Activated T-cell treated with anti-CD3 and anti-CD28 coated beads for 48 hours (primary cell): ENCODE measurements at regions not wholly inside any gene's neighbourhood (a gene's known extent, or its start where the extent isn't known, plus 50 kb on each side); places are given as distances from the start of the nearest gene placed in this dataset.
"Not testable (repeated sequence)": the region's sequence is repeated elsewhere in the genome, so short reads cannot be mapped to it uniquely, and the experiment has no call there.

Source experiments
- DNase-seq: peaks from one replicate; pipeline ENCODE4 v3.0.0-alpha.2; 2020; ENCODE audit warnings: low read depth

DNA sequence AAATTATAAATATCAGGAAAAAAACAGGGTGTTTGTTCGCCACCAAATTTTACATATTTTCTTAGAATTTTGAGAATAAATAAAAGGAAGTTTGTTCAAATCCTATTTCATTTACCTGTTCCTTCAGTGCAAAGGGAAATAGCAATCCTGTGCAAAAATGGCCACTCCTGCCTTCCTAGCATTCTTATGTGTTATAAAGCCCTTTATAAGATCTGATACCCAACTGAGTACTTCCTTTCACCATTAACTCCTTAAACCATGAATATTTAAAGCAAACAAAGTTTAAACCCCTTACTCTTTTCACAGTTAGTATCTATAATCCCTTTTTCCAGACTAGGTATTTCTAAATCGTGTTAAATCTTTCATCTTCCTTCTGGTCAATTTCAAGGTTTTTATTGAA is 427.8 kb downstream of the NR4A2 start:
- no peak for DNase-seq

DNA sequence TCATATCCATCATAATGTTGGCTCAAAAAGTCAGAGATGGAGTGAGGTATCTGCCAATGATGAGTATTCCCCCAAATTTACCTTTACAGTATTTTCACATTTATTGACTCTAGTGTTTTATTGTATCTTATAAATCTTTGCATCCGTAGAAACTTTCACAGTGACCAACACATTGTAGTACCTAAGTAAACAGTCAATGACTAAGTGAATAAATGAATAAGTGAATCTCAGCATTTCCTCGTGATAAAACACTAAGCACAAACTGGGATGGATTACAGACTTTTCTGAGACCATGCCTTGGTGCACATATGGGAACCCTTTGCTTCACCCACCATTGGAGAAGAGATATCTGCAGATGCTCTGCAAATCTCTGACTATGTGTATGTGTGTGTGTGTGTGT is 429.9 kb downstream of the NR4A2 start:
- DNase-seq, result no peak

DNA sequence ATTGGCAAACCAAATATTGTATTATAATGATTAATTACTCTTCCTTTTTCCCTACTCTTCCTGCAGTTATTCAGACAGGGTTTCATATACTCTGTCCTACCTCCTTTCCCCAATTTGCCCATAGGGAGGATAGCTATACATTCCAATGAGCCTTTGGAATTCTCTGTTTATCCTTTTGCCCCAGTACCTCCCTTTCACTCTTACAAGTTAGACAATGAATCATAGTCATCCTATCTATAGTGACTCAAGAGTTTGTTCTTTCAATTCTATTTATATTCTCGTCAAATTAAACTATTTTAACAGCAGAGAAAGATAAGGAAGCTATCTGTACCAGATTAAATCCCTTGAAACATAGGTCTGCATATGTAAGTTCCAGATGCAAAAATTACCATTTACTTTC is 437.5 kb downstream of the NR4A2 start:
- DNase-seq, result no peak

DNA sequence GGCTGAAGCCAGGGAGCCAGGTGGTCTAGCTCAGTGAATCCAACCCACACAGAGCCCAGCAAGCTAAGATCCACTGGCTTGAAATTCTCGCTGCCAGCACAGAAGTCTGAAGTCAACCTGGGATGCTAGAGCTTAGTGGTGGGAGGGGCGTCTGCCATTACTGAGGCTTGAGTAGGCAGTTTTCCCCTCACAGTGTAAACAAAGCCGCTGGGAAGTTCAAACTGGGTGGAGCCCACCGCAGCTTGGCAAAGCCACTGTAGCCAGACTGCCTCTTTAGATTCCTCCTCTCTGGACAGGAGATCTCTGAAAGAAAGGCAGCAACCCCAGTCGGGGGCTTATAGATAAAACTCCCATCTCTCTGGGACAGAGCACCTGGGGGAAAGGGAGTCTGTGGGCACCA is 452.1 kb downstream of the NR4A2 start:
- not testable (repeated sequence) for DNase-seq

DNA sequence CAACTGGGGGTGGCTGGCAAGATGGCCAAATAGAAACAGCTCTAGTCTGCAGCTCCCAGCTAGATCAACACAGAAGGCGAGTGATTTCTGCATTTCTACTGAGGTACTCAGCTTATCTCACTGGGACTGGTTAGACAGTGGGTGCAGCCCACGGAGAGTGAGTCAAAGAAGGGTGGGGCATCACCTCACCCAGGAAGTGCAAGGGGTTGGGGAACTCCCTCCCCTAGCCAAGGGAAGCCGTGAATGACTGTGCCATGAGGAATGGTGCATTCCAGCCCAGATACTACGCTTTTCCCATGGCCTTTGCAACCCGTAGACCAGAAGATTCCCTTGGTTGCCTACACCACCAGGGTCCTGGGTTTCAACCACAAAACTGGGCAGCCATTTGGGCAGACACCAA is 452.6 kb downstream of the NR4A2 start:
- not testable (repeated sequence) for DNase-seq

DNA sequence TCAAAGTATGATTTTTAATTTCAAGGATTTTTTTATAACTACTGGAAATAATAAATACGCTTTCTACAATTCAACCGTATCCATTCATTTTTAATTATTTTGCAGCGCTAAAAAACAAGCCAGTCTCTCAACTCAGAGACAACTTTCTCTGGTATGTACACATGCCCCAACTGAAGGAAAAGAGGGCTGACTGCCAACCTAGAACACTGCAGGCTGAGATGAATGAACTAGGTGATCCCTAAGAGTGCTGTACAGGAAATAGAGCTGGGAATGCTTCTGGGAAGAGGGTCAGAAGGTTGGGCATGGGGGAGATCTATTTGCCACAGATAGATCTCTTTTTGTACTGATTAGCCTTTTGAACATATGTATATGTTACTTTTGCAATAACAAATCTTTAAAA is 460.1 kb downstream of the NR4A2 start:
- DNase-seq, result no peak

DNA sequence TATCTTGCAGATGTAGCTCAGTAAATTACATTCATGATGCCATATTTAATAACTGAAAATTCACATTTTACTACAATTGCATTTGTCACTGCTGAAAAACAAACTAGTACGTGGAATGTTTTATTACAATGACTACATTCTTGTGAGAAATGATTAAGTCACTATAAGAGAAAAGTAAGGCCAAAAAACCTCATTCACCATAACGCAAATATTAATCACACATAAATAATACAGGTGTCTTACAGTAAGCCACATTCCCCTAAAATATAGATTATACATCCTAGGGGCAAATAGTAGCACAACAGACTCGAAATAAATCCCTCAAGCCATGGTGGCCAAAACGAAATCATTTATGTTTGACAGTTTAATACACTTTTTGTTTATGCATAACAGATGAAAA is 460.6 kb downstream of the NR4A2 start:
- DNase-seq, result no peak

DNA sequence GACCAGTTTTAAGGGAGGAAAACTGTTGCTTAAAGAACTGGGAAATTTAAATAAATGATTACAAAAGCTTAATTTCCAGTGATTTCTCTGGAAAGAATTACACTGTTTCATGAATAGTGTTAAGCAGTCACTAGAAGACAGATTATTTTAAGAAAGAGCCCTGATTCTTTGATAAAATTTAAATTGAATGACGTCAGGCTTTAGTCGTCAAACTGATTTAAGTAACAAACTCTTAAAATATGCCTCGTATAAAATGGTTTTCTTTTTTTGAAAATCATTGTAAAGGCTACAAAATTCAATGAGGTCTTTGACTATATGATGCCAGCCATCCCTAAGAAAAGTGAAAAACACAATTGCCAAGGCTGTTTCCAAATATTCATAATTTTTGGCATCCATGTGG is 465.0 kb downstream of the NR4A2 start:
- no peak for DNase-seq

DNA sequence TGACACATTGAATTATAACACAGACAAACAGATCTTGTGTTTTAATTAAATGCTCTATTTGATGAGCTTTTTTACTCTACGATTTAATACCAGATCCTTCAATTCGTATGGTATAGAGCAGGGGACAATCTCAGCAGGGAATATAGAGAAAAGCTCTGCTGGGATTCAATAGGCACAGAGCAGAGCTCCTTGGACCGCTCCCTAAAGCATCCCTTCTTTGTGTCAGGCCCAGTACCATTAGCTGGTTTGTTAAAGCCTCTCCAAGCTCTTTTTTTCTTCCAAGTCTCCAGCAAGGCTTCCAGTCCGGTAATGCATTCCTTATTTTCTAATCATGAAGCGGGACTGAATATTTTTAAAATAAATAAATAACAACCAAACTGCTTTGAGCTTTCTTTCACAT is 466.0 kb downstream of the NR4A2 start:
- DNase-seq, result no peak

DNA sequence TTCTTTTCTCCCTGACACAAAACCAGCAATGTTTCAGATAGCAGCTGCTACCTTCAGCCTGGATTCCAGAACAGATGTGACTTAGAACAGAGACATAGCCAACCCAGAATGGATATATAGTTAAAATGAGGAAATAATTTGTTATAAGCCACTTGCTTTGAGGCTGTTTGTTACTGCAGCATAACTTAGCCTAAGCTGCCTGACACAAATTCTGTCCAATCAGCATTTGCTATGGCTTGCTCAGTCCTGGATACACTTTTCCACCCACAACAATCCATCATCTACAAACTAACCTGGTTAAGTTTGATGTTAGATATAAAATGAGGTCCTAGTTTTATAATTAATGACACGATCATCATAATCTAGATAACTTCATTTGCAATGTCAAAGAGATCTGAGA is 480.4 kb downstream of the NR4A2 start:
- no peak for DNase-seq

DNA sequence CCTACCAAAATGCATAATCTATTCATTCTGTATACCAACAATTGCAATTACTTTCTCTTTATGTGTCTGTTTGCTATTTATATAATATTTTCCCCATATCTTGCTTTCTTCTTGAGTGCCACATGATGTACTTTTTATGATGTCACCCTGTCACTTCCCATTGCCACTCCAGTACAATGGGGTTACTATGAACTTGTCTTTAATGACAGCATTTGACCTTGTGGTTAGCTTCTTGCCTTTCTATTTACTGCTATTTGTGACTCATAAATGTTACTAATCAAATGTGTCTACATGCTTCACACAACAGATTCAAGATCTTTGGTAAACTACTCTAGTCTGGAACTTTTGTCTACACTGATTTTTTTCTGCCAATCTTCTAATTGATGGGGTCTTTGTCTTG is 486.3 kb downstream of the NR4A2 start:
- DNase-seq, result no peak

DNA sequence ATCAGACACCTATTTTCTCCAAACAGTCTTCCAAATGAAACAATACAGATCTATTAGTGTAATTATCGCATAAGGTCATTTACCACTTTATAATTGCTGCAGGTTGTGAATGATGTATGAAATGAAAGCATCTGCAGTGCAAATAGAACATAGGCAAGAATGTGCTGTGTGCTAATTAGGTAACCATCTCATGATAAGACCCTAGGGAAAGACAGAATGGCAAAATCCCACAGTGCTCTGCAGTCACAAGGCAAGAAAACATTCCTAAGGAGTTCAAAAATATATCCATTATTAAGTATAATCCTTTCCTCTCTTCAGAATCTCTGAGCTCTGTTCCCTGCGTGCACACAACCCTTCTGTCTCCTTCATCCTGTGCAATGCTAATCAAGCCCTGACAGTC is 488.1 kb downstream of the NR4A2 start:
- DNase-seq, result no peak

DNA sequence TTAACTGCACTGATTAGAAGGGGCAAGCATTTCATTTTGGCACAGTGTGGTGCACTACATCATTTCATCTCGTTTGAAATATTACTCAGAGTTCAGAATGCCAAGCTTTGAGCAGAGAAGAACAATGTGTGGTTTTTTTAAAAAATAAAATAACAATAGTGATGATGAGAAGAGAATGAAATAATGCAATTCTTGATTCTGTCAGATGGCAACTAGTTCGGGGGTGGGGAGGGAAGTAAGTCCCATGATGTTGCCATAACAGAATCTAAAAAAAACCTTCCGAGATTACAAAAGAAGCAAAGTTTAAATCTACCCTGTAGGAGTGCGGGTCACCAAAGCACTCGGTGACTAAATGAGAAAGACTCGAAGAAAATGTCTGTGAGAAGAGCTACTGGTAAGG is 490.4 kb downstream of the NR4A2 start:
- DNase-seq, result no peak

DNA sequence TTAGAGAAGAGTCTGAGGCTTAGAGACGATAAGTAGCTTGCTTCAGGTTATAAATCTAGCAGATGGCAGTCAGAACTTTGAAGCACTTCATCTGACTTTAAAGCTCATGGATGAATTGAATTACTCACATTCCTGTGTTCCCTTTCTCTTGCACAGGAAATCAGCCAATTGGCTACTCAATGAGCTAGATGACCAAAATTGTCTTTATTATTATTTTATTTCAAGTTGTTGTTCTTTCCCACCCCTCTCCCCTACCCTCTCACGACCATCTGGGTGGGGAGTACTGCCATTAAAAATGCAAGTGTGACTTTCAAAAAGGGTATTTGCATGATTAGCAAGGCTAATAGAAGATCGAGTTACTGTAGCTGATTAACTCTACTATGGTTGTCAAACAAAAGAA is 491.1 kb downstream of the NR4A2 start:
- no peak for DNase-seq

DNA sequence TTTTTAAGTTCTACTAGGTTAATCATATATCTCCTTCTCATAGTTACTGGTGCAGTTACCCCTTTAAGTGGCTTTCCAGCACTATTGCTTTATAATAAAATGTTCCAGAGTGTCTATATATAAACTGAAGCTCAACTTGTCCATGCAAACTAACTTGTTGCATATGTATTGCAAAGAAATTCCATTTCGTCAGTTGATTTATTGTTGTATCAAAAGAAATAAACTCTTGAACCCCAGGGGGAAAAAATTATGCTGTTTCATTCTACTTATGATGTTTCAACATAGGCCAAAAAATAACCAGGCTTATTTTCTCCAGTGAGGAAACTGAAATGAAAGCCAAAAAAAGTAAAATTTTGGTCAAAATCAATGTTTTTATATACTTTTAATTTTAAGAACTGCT is 491.9 kb downstream of the NR4A2 start:
- no peak for DNase-seq

DNA sequence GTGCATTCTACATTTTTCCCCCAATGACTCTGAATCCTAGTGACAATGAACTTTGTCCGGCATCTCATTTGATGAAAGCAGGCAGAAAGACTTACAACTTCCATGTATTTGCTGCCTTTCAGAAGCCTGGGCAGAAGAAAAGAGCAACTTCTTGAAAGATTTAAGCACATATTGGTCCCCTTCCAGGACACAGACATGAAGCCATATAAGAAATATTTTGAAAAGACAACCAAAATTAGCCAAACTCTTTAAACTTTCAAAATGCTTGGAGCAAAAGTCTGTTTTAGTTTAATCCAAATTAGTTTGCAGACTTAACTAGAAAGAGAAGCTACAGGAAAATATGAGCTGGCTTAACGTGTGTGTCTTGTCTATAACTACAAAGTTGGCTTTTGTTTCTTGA is 492.5 kb downstream of the NR4A2 start:
- no peak for DNase-seq

DNA sequence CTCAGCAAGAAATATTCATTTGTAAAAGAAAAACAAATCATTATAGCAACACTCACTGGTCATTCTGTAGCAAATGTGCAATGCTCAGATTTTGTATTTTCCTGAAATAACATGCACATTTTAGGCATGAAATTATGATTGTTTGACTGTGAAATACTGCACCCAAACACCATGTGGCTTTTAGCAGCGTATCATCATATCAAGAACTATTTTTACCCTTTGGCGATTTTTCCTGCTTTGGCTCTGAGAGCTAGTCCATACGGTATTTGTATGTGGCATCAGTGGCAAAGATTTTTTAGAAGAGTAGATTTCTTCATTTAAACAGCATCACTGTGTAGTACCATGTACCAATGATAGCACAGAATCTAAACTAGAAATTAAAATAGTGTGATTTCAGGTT is 493.1 kb downstream of the NR4A2 start:
- no peak for DNase-seq

DNA sequence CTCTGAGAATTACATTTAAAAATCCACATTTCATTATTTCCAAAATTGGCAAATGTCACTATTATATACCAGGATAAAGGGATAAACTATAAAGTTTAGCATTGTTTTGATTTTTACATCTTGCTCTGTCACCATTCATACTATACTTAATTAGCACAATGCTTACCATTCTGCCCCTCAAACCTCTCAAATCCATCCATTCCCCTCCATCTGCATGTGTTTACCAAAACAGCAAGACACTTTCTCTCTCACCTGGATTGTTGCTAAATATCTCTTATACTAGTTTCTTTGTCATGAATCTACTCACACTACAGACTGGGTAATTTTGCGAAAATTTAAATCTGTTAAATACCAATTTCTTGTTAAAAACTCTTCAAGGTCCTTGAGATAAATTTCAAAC is 496.1 kb downstream of the NR4A2 start:
- no peak for DNase-seq

DNA sequence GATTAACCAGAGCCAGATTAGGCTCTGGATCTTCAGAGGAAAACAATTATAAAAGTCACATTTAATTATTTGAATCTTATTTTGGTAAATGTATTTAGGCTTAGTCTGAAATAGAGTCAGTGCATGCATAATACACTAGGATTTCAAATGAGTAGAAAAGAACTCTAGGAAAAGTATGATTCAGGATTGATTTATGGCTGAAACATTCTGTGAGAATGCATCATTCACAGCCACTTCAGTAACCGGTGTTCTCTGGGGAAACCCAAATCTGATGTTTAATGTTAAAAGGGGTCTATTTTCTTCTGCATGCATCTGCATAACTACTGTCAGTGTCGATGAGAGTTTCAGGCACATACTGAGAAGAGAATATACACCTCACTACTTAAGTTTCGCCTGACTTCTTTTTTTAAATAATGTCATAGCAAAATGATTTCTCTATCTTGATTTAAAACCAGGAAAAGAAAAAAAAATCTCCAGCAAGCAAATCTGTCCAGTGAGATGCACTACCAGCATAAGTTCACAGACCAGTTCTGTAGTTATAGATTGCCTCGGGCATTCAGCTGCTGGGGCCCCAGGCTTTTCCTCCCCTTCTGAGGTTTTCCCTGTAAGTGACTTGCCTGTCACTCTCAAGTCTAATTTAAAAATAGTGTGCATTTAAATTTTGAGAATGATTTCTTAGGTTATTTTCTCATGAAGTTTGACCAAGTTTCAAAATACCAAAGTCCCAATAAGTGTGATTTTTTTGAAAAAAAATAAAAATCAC is 501.5 kb downstream of the NR4A2 start:
- no peak for DNase-seq

DNA sequence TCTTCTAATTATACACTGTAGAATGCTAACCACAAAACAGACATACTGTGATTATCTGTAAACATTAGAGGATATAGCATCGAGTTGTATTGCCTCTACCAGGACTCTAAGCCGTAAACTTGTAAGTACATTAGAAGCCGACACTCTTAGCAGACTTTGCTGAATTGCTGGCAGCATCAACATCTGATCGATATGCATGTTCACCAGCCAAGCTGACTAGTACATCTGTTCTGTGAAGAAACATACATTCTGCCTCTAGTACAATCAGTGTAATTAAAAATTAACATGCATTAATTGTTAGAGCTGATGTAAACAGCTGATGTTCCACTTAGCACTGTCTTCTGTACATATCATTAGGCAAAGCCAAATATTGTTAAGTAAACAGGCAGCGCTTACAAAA is 502.2 kb downstream of the NR4A2 start:
- DNase-seq, result no peak

DNA sequence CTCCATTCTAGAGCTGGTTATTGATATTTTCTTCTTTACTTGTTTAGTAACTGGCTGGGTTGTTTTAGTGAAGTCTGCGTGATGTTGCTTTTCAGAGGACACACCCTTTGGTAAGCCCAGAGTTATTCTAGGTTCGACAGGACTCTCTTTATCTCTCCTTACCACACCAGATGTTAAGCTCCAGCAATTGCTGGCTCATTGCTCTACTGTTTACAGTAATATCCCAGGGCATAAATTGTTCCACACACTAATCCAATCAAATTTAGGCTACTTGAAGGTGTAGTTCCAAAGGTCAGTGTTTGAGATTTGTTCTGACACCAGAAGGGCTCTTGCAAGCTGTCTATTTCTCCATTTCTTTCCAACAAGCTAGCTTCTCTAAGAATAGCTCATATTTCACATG is 506.6 kb downstream of the NR4A2 start:
- DNase-seq, result no peak

DNA sequence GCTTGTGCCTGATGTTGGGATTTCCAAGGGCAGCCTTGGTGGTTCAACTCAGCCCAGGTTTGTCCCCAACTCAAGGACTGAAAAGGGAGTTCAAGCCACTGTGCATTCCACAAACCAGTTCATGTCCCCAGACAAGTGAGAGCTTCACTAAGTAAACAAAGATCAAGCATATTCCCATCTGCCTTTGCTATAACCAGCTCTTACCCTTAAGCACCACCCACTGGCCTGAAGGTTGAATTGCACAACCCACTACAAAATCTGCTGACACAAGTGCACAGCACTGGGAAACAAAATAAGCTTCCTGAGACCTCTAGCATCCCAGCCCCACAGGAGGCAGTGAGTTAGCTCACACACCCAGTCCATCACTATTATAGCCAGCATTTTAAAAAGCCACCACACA is 516.7 kb downstream of the NR4A2 start:
- no peak for DNase-seq

DNA sequence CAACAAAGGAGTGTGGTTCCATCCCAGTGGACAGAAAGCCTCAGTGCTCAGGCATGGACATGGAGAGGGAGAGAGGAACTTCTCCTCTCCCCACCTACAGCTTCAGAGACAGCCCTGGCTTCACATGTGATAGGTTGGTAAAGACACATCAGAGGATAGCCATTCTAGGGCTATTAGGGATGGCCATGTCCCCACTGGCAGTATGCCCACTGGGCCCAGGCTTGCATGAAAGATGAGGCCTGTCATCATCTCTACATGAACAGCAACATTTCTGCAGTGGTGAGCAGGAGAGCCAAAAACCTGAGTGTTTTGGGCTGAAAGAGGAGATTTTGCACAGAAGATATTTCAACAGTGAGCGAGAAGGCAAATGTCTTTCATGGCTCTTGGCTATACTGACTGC is 517.2 kb downstream of the NR4A2 start:
- DNase-seq, result no peak

DNA sequence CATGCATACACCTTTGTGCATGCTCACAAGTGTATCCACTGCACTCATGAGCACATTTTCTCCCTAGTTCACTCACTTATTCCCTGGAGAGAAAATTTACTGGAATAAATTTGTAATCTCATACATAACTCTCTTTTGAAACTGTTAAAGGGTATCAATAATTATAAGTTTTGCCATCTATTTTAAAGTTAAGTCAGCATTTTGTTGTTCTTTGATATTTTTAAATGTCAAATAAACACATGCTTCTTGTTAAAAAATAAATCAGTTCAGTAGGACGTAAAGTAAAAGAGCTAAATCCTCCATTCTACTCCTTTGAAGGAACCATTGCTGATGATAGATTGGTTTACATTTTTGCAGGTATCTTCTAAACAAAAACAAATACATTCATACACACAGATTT is 522.1 kb downstream of the NR4A2 start:
- no peak for DNase-seq

DNA sequence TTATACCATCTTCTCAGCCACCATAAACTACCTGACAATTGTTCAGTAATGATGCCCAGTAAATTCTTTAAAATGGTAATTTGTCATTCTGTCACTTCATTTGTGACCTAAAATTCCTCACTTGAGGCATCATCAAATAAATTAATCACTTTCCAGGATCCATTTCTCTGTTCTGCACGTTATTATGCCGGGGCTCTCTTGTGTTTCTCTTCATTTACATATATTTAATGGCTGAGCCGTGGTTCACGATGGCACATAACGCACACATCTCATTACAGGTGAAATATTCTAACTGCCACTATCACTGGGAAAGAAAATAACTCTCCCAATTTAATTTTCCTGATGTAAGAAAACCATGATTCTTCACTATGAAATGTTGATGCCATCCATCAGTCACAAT is 529.6 kb downstream of the NR4A2 start:
- DNase-seq, result no peak
